ENCODE measurements at regions not wholly inside any gene's neighbourhood (a gene's known extent, or its start where the extent isn't known, plus 50 kb on each side); places are given as distances from the start of the nearest gene placed in this dataset.

DNA sequence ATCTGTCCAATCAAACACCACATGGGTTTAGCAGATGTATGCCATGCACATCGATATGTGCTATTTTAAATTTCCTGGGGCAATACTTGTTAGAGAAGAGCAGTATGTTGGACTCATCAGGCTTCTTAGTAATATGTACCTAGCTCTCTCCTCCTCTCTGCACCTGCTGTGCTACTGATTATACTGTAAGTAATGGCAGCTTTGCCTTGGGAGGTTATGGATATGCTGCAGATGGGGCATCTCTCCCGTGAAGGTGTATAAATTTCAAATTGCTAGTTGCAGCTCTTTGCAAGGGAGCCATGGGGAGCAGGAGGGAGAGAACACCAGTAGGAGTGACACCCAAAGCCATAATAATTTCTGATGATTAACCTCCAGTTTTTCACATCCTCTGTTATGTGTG, 101.5 kb downstream of the SPATA31D1 start:
- H3K4me3 ChIP-seq (ENCODE audit: low read length), result no peak overlapping the region
- Mint-ChIP-seq H3K9me3 (no peaks in the 10 kb centered on the region), H3K36me3 (ENCODE audit: low read depth) (no peaks in the 10 kb centered on the region), H3K4me3 (no peak overlapping the region), H3K27ac (no peak overlapping the region), H3K27me3 (ENCODE audit: insufficient read depth) (peaks cover 59% of the 10 kb centered on the region), H3K4me1 (peaks cover 18% of the 10 kb centered on the region)
- H3K36me3 ChIP-seq (ENCODE audit: control insufficient read depth, insufficient read depth, low read length), result no peaks in the 10 kb centered on the region
- no peak overlapping the region for H3K27ac ChIP-seq (ENCODE audit: low read depth, low read length)
- no peaks in the 10 kb centered on the region for H3K9me3 ChIP-seq (ENCODE audit: control insufficient read depth, low read length)
- H3K27me3 ChIP-seq (ENCODE audit: control insufficient read depth, insufficient read depth, low read length, poor library complexity, severe bottlenecking), result peaks cover 66% of the 10 kb centered on the region
- TF ChIP-seq, protein P1, sequence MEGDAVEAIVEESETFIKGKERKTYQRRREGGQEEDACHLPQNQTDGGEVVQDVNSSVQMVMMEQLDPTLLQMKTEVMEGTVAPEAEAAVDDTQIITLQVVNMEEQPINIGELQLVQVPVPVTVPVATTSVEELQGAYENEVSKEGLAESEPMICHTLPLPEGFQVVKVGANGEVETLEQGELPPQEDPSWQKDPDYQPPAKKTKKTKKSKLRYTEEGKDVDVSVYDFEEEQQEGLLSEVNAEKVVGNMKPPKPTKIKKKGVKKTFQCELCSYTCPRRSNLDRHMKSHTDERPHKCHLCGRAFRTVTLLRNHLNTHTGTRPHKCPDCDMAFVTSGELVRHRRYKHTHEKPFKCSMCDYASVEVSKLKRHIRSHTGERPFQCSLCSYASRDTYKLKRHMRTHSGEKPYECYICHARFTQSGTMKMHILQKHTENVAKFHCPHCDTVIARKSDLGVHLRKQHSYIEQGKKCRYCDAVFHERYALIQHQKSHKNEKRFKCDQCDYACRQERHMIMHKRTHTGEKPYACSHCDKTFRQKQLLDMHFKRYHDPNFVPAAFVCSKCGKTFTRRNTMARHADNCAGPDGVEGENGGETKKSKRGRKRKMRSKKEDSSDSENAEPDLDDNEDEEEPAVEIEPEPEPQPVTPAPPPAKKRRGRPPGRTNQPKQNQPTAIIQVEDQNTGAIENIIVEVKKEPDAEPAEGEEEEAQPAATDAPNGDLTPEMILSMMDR (conservative IDR thresholded peaks at IDR 0.05), result no peak
- H3K4me1 ChIP-seq (ENCODE audit: control insufficient read depth, insufficient read depth, low read length), result peaks cover 8% of the 10 kb centered on the region
- DNase-seq, result no peak
- no peak overlapping the region for H3K9ac ChIP-seq (ENCODE audit: extremely low read depth, low read length, poor library complexity, severe bottlenecking)
- WGBS, 2 experiments (ENCODE audit: insufficient coverage in 1 of 2, insufficient read length in 1 of 2), result 83 to 89% methylated on average over 1 to 2 of the region's 2 CpGs

DNA sequence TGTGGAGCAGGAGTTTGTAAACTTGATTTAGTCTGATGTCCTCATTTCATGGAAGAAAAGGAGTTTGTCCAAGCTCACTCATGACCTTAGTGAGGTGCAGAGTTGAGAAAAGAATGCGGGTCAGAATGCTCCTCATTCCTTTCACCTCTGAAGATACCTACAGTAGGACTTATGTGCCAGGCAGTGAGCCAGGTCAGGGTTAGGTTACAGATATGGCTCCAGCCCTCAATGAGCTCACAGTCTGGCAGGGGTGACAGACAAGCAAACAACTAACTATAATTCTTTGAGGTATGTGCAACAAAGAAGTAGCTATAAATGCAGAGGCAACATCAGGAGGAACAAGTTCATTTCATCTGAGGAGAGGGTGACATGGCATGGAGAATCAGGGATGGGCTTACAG, 102.5 kb downstream of the SPATA31D1 start:
- 87% methylated on average over 1 of the region's 1 CpG; no CpG with 5 or more reads in 1 of the 2 experiments for WGBS, 2 experiments (ENCODE audit: insufficient coverage in 1 of 2, insufficient read length in 1 of 2)
- TF ChIP-seq, protein P1 (conservative IDR thresholded peaks at IDR 0.05), result no peak
- no peak overlapping the region for H3K27ac Mint-ChIP-seq

DNA sequence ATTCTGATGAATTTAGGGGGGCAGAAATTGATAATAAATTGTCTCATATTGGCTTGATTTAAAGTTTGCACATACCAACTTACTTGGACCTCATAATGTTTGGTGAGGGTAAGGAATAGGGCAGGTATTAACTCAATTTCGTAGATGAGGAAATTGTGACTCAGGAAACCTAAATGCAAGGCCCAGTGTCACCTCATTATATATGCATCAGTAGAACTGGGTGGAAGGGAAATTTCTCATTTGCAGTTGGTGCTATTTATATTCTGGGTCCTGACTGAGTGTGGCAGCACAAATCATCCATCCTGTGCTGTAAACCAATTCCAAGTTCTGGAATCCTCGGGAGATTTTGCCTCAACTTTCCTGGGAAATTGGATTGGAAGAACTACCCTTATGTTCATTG, 103.0 kb downstream of the SPATA31D1 start:
- Mint-ChIP-seq H3K36me3 (ENCODE audit: low read depth) (no peaks in the 10 kb centered on the region), H3K4me3 (no peak overlapping the region), H3K27me3 (ENCODE audit: insufficient read depth) (peaks cover 53% of the 10 kb centered on the region)

More for the DNA sequence above, 102.5 kb downstream of the SPATA31D1 start:
- Histone ChIP-seq H3K27me3 (ENCODE audit: control insufficient read depth, insufficient read depth, low read length, poor library complexity, severe bottlenecking) (peaks cover 62% of the 10 kb centered on the region), H3K9ac (ENCODE audit: extremely low read depth, low read length, poor library complexity, severe bottlenecking) (no peak overlapping the region), H3K4me1 (ENCODE audit: control insufficient read depth, insufficient read depth, low read length) (peaks cover 8% of the 10 kb centered on the region), H3K27ac (ENCODE audit: low read depth, low read length) (no peak overlapping the region), H3K4me3 (ENCODE audit: low read length) (no peak overlapping the region), H3K9me3 (ENCODE audit: control insufficient read depth, low read length) (no peaks in the 10 kb centered on the region), H3K36me3 (ENCODE audit: control insufficient read depth, insufficient read depth, low read length) (no peaks in the 10 kb centered on the region)
- Mint-ChIP-seq H3K36me3 (ENCODE audit: low read depth) (no peaks in the 10 kb centered on the region), H3K9me3 (peaks cover 2% of the 10 kb centered on the region), H3K4me3 (no peak overlapping the region), H3K4me1 (peaks cover 18% of the 10 kb centered on the region), H3K27me3 (ENCODE audit: insufficient read depth) (peaks cover 58% of the 10 kb centered on the region)
- DNase-seq, result no peak

More for the DNA sequence above, 103.0 kb downstream of the SPATA31D1 start:
- no peak overlapping the region for H3K27ac ChIP-seq (ENCODE audit: low read depth, low read length)
- H3K27ac Mint-ChIP-seq, result no peak overlapping the region
- DNase-seq, result no peak
- peaks cover 57% of the 10 kb centered on the region for H3K27me3 ChIP-seq (ENCODE audit: control insufficient read depth, insufficient read depth, low read length, poor library complexity, severe bottlenecking)
- H3K4me3 ChIP-seq (ENCODE audit: low read length), result no peak overlapping the region
- TF ChIP-seq, protein P1 (conservative IDR thresholded peaks at IDR 0.05), result no peak
- H3K4me1 ChIP-seq (ENCODE audit: control insufficient read depth, insufficient read depth, low read length), result peaks cover 8% of the 10 kb centered on the region
- no peaks in the 10 kb centered on the region for H3K9me3 ChIP-seq (ENCODE audit: control insufficient read depth, low read length)
- H3K4me1 Mint-ChIP-seq, result peaks cover 18% of the 10 kb centered on the region
- H3K9me3 Mint-ChIP-seq, result peaks cover 5% of the 10 kb centered on the region
- H3K9ac ChIP-seq (ENCODE audit: extremely low read depth, low read length, poor library complexity, severe bottlenecking), result no peak overlapping the region
- H3K36me3 ChIP-seq (ENCODE audit: control insufficient read depth, insufficient read depth, low read length), result no peaks in the 10 kb centered on the region
- 84 to 93% methylated on average over 2 of the region's 2 CpGs for WGBS, 2 experiments (ENCODE audit: insufficient coverage in 1 of 2, insufficient read length in 1 of 2)
